Astrocyte (in vitro differentiated cells and primary cell): ENCODE measurements at regions not wholly inside any gene's neighbourhood (a gene's known extent, or its start where the extent isn't known, plus 50 kb on each side); places are given as distances from the start of the nearest gene placed in this dataset.

Experiments
- DNase-seq: peaks from one replicate; pipeline ENCODE4 v3.0.0-alpha.2; 2010; ENCODE audit warnings: low read depth
- FAIRE-seq: peaks from 2 replicates; lab custom pipeline; 2011; peaks lifted over from hg19 to GRCh38; lab: Jason Lieb, UNC
- H2AFZ ChIP-seq: 2 replicates; pipeline ENCODE4 v1.6.0; 2012; ENCODE audit warnings: low read depth, low read length, inconsistent platforms
- H3K27ac ChIP-seq: 2 replicates; pipeline ENCODE4 v1.5.1; 2011; ENCODE audit warnings: low read depth, low read length, inconsistent platforms
- H3K27me3 ChIP-seq: 2 replicates; pipeline ENCODE4 v1.6.0; 2011; ENCODE audit warnings: low read length, inconsistent platforms; ENCODE audit not compliant: insufficient read depth
- H3K36me3 ChIP-seq: 2 replicates; pipeline ENCODE4 v1.5.1; 2011; ENCODE audit warnings: low read length, inconsistent platforms; ENCODE audit not compliant: insufficient read depth
- H3K4me1 ChIP-seq: 2 replicates; pipeline ENCODE4 v1.5.1; 2011; ENCODE audit warnings: low read length, inconsistent platforms; ENCODE audit not compliant: insufficient read depth
- H3K4me2 ChIP-seq: 2 replicates; pipeline ENCODE4 v1.6.0; 2012; ENCODE audit warnings: low read length, inconsistent platforms
- H3K4me3 ChIP-seq: 2 replicates; pipeline ENCODE4 v1.5.1; 2011; ENCODE audit warnings: low read depth, mild to moderate bottlenecking, low read length, inconsistent platforms; ENCODE audit not compliant: insufficient read depth
- H3K79me2 ChIP-seq: 2 replicates; pipeline ENCODE4 v1.6.0; 2012; ENCODE audit warnings: mild to moderate bottlenecking, low read length, inconsistent platforms; ENCODE audit not compliant: insufficient read depth
- H3K9ac ChIP-seq: 2 replicates; pipeline ENCODE4 v1.6.0; 2012; ENCODE audit warnings: mild to moderate bottlenecking, low read length, inconsistent platforms
- H3K9me3 ChIP-seq: 2 replicates; pipeline ENCODE4 v1.5.1; 2012; ENCODE audit warnings: low read depth, mild to moderate bottlenecking, low read length, inconsistent platforms; ENCODE audit not compliant: insufficient read depth
- H4K20me1 ChIP-seq: 2 replicates; pipeline ENCODE4 v1.6.0; 2012; ENCODE audit warnings: low read length, inconsistent platforms; ENCODE audit not compliant: insufficient read depth
- H3K27ac Mint-ChIP-seq: one replicate; pipeline ENCODE4 v1.8.0; 2021; ENCODE audit warnings: mild to moderate bottlenecking, mixed read lengths; ENCODE audit not compliant: unreplicated experiment
- H3K27me3 Mint-ChIP-seq: one replicate; pipeline ENCODE4 v1.8.0; 2021; ENCODE audit warnings: low read depth, mixed read lengths; ENCODE audit not compliant: unreplicated experiment
- H3K36me3 Mint-ChIP-seq: one replicate; pipeline ENCODE4 v1.8.0; 2021; ENCODE audit warnings: low read depth, mixed read lengths; ENCODE audit not compliant: unreplicated experiment
- H3K4me1 Mint-ChIP-seq: one replicate; pipeline ENCODE4 v1.8.0; 2021; ENCODE audit warnings: low read depth, mixed read lengths; ENCODE audit not compliant: unreplicated experiment
- H3K4me3 Mint-ChIP-seq: one replicate; pipeline ENCODE4 v1.8.0; 2021; ENCODE audit warnings: mild to moderate bottlenecking, moderate library complexity, mixed read lengths; ENCODE audit not compliant: unreplicated experiment
- H3K9me3 Mint-ChIP-seq: one replicate; pipeline ENCODE4 v1.8.0; 2021; ENCODE audit warnings: mild to moderate bottlenecking, mixed read lengths; ENCODE audit not compliant: unreplicated experiment
- EZH2 ChIP-seq: IDR thresholded peaks from 2 replicates; pipeline ENCODE4 v1.6.1; 2012; ENCODE audit warnings: mild to moderate bottlenecking, low read length, inconsistent platforms; ENCODE audit not compliant: insufficient read depth
- TF ChIP-seq, protein P1 (sequence below): IDR thresholded peaks from 2 replicates; pipeline ENCODE4 v1.5.1; 2011; ENCODE audit warnings: low read depth, mild to moderate bottlenecking, inconsistent platforms, low read length, moderate library complexity; ENCODE audit not compliant: insufficient read depth

DNA sequence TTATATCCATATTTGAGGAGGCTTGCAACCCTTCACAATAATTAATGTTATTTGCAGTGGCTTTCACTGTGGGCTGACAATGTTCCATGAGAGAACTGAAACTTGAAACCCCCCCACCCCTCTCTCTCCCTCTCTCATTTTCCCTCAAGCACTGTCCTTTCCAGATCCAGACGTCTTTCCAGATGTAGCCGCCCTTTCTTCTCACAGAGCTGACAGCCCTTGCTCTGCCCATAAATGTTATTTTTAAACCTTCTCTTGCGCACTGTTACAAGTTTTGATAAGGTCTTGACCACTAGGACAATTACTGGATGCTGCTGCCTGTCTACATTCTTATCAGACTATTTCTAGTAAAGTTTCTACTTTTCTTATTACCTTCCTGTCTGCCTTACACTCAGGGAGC is 91.4 kb upstream of the LINC00305 start:
- H3K9ac ChIP-seq, result no peak overlapping the region
- H3K4me1 Mint-ChIP-seq, result peaks cover 2% of the 10 kb centered on the region
- no peaks in the 10 kb centered on the region for H3K9me3 Mint-ChIP-seq
- no peaks in the 10 kb centered on the region for H3K27me3 Mint-ChIP-seq
- H2AFZ ChIP-seq, result no peak overlapping the region
- H3K4me3 ChIP-seq, result no peak overlapping the region
- H3K27me3 ChIP-seq, result no peaks in the 10 kb centered on the region
- DNase-seq (no peak), FAIRE-seq (no peak)
- H4K20me1 ChIP-seq, result no peaks in the 10 kb centered on the region
- no peaks in the 10 kb centered on the region for H3K79me2 ChIP-seq
- no peaks in the 10 kb centered on the region for H3K4me1 ChIP-seq
- H3K27ac ChIP-seq, result no peak overlapping the region
- no peak overlapping the region for H3K4me2 ChIP-seq
- H3K4me3 Mint-ChIP-seq, result no peak overlapping the region
- TF ChIP-seq EZH2, result no peak
- TF ChIP-seq, protein P1, sequence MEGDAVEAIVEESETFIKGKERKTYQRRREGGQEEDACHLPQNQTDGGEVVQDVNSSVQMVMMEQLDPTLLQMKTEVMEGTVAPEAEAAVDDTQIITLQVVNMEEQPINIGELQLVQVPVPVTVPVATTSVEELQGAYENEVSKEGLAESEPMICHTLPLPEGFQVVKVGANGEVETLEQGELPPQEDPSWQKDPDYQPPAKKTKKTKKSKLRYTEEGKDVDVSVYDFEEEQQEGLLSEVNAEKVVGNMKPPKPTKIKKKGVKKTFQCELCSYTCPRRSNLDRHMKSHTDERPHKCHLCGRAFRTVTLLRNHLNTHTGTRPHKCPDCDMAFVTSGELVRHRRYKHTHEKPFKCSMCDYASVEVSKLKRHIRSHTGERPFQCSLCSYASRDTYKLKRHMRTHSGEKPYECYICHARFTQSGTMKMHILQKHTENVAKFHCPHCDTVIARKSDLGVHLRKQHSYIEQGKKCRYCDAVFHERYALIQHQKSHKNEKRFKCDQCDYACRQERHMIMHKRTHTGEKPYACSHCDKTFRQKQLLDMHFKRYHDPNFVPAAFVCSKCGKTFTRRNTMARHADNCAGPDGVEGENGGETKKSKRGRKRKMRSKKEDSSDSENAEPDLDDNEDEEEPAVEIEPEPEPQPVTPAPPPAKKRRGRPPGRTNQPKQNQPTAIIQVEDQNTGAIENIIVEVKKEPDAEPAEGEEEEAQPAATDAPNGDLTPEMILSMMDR, result no peak
- no peaks in the 10 kb centered on the region for H3K36me3 Mint-ChIP-seq
- H3K27ac Mint-ChIP-seq, result no peak overlapping the region
- no peaks in the 10 kb centered on the region for H3K9me3 ChIP-seq
- no peaks in the 10 kb centered on the region for H3K36me3 ChIP-seq

DNA sequence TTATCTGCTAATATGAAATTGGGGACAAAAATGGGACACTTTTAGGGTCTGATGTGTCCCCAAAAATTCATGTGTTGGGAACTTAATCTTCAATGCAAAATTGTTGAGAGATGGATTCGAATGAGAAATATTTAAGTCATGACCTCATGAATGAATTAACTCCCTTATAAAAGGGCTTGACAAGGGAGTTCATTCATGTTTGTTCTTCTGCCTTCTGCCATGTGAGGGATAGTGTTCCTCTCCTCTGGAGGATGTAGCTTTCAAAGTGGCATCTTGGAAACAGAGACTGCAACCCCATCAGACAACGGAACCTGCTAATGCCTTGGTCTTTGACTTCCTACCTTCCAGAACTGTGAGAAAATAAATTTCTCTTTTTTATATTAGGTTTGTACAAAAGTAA is 89.2 kb upstream of the LINC00305 start:
- Histone ChIP-seq H3K4me3 (no peak overlapping the region), H3K9ac (no peak overlapping the region), H3K36me3 (no peaks in the 10 kb centered on the region), H2AFZ (no peak overlapping the region), H4K20me1 (no peaks in the 10 kb centered on the region), H3K9me3 (no peaks in the 10 kb centered on the region), H3K79me2 (no peaks in the 10 kb centered on the region), H3K4me2 (no peak overlapping the region), H3K27me3 (no peaks in the 10 kb centered on the region), H3K27ac (no peak overlapping the region), H3K4me1 (no peaks in the 10 kb centered on the region)
- DNase-seq (no peak), FAIRE-seq (no peak)
- H3K27me3 Mint-ChIP-seq, result no peaks in the 10 kb centered on the region
- no peak overlapping the region for H3K27ac Mint-ChIP-seq
- no peaks in the 10 kb centered on the region for H3K36me3 Mint-ChIP-seq
- TF ChIP-seq, protein P1, result no peak
- no peak for TF ChIP-seq EZH2
- H3K4me3 Mint-ChIP-seq, result no peak overlapping the region
- H3K4me1 Mint-ChIP-seq, result peaks cover 6% of the 10 kb centered on the region
- no peaks in the 10 kb centered on the region for H3K9me3 Mint-ChIP-seq

DNA sequence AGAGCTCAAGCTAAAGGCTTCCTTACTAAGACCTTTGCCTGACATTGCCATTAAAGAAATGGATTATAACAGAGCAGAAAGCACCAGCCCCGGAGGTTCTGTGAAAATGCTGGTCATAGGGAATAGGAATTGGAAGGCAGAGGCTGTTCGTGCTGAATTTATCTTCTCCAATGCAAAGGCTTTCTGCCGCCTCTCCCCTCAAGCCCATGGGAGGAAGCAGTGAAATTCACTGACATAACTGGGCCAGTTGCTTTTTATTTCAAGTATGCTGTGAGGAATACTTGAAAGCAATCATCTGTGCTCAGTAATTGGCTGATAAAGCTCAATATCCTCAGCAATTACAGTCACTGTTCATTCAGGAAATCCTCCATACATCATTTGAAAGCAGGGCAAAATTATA is 85.4 kb upstream of the LINC00305 start:
- no peak overlapping the region for H3K4me2 ChIP-seq
- Mint-ChIP-seq H3K36me3 (no peaks in the 10 kb centered on the region), H3K27me3 (no peaks in the 10 kb centered on the region), H3K27ac (no peak overlapping the region), H3K4me3 (no peak overlapping the region), H3K4me1 (peaks cover 4% of the 10 kb centered on the region), H3K9me3 (peaks cover 7% of the 10 kb centered on the region)
- FAIRE-seq (no peak), DNase-seq (no peak)
- no peak overlapping the region for H3K4me3 ChIP-seq
- H3K27ac ChIP-seq, result no peak overlapping the region
- H3K9ac ChIP-seq, result no peak overlapping the region
- H3K4me1 ChIP-seq, result no peaks in the 10 kb centered on the region
- TF ChIP-seq, protein P1, result no peak
- no peak for TF ChIP-seq EZH2
- no peaks in the 10 kb centered on the region for H3K79me2 ChIP-seq
- H3K27me3 ChIP-seq, result no peaks in the 10 kb centered on the region
- H3K9me3 ChIP-seq, result no peaks in the 10 kb centered on the region
- H3K36me3 ChIP-seq, result no peaks in the 10 kb centered on the region
- H4K20me1 ChIP-seq, result no peaks in the 10 kb centered on the region
- H2AFZ ChIP-seq, result no peak overlapping the region
